Neural cell (in vitro differentiated cells): ENCODE measurements at regions not wholly inside any gene's neighbourhood (a gene's known extent, or its start where the extent isn't known, plus 50 kb on each side); places are given as distances from the start of the nearest gene placed in this dataset.

Experiments
- H2AFZ ChIP-seq: fragments of 200-600, 300-800 bp; sonication (generic), shearing (Covaris generic); 2 replicates; pipeline ENCODE4 v1.6.0; 2014; ENCODE audit warnings: low read depth, mild to moderate bottlenecking, antibody characterized with exemption, low read length, moderate library complexity
- H3F3A ChIP-seq: fragments of 200-600 bp; shearing (Covaris generic); 2 replicates; pipeline ENCODE4 v1.6.1; 2016; ENCODE audit warnings: mild to moderate bottlenecking, moderate library complexity, mixed read lengths, antibody characterized with exemption, low read length; ENCODE audit not compliant: insufficient read depth, poor library complexity, severe bottlenecking
- H3K27ac ChIP-seq: fragments of 200-600, 300-800 bp; sonication (generic), shearing (Covaris generic); 2 replicates; pipeline ENCODE4 v1.5.1; 2014; ENCODE audit warnings: mild to moderate bottlenecking, low read length, moderate library complexity
- H3K27me3 ChIP-seq: fragments of 300-800, 200-600 bp; sonication (generic), shearing (Covaris generic); 2 replicates; pipeline ENCODE4 v1.6.0; 2014; ENCODE audit warnings: mild to moderate bottlenecking, low read depth, low read length, moderate library complexity; ENCODE audit not compliant: insufficient read depth
- H3K36me3 ChIP-seq: fragments of 300-800, 200-600 bp; sonication (generic), shearing (Covaris generic); 2 replicates; pipeline ENCODE4 v1.5.1; 2014; ENCODE audit warnings: mild to moderate bottlenecking, antibody characterized with exemption, low read length, moderate library complexity; ENCODE audit not compliant: insufficient read depth
- H3K4me2 ChIP-seq: fragments of 300-800, 200-600 bp; sonication (generic), shearing (Covaris generic); 2 replicates; pipeline ENCODE4 v1.6.0; 2014; ENCODE audit warnings: mild to moderate bottlenecking, low read length
- H3K4me3 ChIP-seq: fragments of 300-800, 200-600 bp; sonication (generic), shearing (Covaris generic); 2 replicates; pipeline ENCODE4 v1.5.1; 2014; ENCODE audit warnings: mild to moderate bottlenecking, low read length, moderate library complexity
- H3K79me2 ChIP-seq: fragments of 200-600 bp; shearing (Covaris generic); replicated peaks from 2 replicates; pipeline ENCODE4 v1.6.0; 2014; ENCODE audit warnings: mild to moderate bottlenecking, low read length, moderate library complexity; ENCODE audit not compliant: insufficient read depth
- H3K9ac ChIP-seq: fragments of 300-800, 200-600 bp; sonication (generic), shearing (Covaris generic); 2 replicates; pipeline ENCODE4 v1.6.1; 2016; ENCODE audit warnings: mild to moderate bottlenecking, low read length, mixed read lengths
- H3K9me2 ChIP-seq: fragments of 200-600 bp; shearing (Covaris generic); 2 replicates; pipeline ENCODE4 v1.6.1; 2016; ENCODE audit warnings: mild to moderate bottlenecking, low read length, mixed read lengths; ENCODE audit not compliant: insufficient read depth
- H3K9me3 ChIP-seq: fragments of 200-600, 300-800 bp; sonication (generic), shearing (Covaris generic); 2 replicates; pipeline ENCODE4 v1.6.1; 2016; ENCODE audit warnings: mild to moderate bottlenecking, mixed run types, low read length, moderate library complexity, mixed read lengths
- H4K20me1 ChIP-seq: fragments of 200-600 bp; shearing (Covaris generic); 2 replicates; pipeline ENCODE4 v1.6.1; 2016; ENCODE audit warnings: mild to moderate bottlenecking, mixed run types; ENCODE audit not compliant: insufficient read depth
- EP300 ChIP-seq: fragments of 450-650 bp; conservative IDR thresholded peaks from 2 replicates; pipeline ENCODE4 v1.6.1; 2014; ENCODE audit warnings: antibody characterized with exemption, mild to moderate bottlenecking, moderate library complexity; ENCODE audit not compliant: poor library complexity, severe bottlenecking
- EZH2 ChIP-seq: fragments of 200-600, 300-800 bp; shearing (Covaris generic), sonication (generic); IDR thresholded peaks from 2 replicates; pipeline ENCODE4 v1.6.1; 2014; ENCODE audit warnings: antibody characterized with exemption, low read length, borderline replicate concordance, mild to moderate bottlenecking; ENCODE audit not compliant: insufficient read depth, poor library complexity, severe bottlenecking
- MXI1 ChIP-seq: fragments of 450-650 bp; conservative IDR thresholded peaks from 2 replicates; pipeline ENCODE4 v1.6.1; 2014; ENCODE audit warnings: antibody characterized with exemption, mild to moderate bottlenecking; ENCODE audit not compliant: poor library complexity, severe bottlenecking
- POLR2AphosphoS5 ChIP-seq: IDR thresholded peaks from 2 replicates; pipeline ENCODE4 v1.6.1; 2012
- RAD21 ChIP-seq: fragments of 450-650 bp; conservative IDR thresholded peaks from 2 replicates; pipeline ENCODE4 v1.6.1; 2014; ENCODE audit warnings: antibody characterized with exemption, mild to moderate bottlenecking, moderate library complexity
- SMC3 ChIP-seq: fragments of 450-650 bp; conservative IDR thresholded peaks from 2 replicates; pipeline ENCODE4 v1.6.1; 2014; ENCODE audit warnings: antibody characterized with exemption, mild to moderate bottlenecking, moderate library complexity; ENCODE audit not compliant: poor library complexity
- TAF1 ChIP-seq: IDR thresholded peaks from 2 replicates; pipeline ENCODE4 v1.6.1; 2012; ENCODE audit warnings: low read depth
- TF ChIP-seq, protein P1 (sequence below): IDR thresholded peaks from 2 replicates; pipeline ENCODE4 v1.6.1; 2012; ENCODE audit warnings: borderline replicate concordance
- TF ChIP-seq, protein P2 (sequence below): fragments of 450-650 bp; IDR thresholded peaks from 2 replicates; pipeline ENCODE4 v1.5.1; 2014; ENCODE audit warnings: antibody characterized with exemption, mild to moderate bottlenecking, moderate library complexity; ENCODE audit not compliant: poor library complexity, severe bottlenecking

DNA sequence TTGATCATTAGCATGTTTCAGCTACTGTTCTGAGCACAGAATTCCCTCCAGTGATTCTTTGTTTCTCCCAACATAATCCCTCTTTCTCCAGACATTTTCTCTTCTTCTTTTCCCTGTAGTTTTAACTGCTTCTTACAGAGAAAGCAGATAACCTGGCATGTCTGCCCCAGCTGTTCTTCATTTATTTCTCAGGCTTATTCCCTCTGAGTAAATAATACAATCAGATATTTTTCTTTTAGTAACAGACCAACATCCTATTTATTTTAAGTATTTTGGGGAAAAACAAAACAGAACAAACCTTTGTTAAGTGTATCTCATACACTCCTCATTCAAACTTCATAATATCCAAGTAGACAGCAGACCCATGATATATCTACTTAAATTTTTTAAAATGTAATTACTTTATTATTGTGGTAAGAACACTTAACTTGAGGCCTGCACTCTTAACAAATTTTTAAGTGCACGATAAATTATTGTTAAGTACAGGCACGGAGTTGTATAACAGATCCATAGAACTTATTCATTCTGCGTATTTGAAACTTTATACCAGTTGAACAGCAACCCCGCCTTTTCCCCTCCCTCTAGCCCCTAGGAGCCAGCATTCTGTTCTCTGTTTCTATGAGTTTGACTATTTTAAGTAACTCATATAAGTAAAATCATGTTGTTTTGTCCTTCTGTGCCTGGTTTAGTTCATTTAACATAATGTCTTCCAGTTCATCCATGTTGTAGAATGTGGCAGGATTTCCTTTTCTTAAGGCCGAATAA, 540.0 kb downstream of the LMO7 start:
- H3K4me2 ChIP-seq = no peak overlapping the region
- no peaks in the 10 kb centered on the region for H3K9me3 ChIP-seq
- no peaks in the 10 kb centered on the region for H3F3A ChIP-seq
- H3K9me2 ChIP-seq = no peaks in the 10 kb centered on the region
- no peaks in the 10 kb centered on the region for H4K20me1 ChIP-seq
- no peak overlapping the region for H3K4me3 ChIP-seq
- H3K27ac ChIP-seq = no peak overlapping the region
- H3K36me3 ChIP-seq = no peaks in the 10 kb centered on the region
- H3K9ac ChIP-seq = no peak overlapping the region
- H3K27me3 ChIP-seq = no peaks in the 10 kb centered on the region
- TF ChIP-seq SMC3 = no peak
- TF ChIP-seq, protein P1, sequence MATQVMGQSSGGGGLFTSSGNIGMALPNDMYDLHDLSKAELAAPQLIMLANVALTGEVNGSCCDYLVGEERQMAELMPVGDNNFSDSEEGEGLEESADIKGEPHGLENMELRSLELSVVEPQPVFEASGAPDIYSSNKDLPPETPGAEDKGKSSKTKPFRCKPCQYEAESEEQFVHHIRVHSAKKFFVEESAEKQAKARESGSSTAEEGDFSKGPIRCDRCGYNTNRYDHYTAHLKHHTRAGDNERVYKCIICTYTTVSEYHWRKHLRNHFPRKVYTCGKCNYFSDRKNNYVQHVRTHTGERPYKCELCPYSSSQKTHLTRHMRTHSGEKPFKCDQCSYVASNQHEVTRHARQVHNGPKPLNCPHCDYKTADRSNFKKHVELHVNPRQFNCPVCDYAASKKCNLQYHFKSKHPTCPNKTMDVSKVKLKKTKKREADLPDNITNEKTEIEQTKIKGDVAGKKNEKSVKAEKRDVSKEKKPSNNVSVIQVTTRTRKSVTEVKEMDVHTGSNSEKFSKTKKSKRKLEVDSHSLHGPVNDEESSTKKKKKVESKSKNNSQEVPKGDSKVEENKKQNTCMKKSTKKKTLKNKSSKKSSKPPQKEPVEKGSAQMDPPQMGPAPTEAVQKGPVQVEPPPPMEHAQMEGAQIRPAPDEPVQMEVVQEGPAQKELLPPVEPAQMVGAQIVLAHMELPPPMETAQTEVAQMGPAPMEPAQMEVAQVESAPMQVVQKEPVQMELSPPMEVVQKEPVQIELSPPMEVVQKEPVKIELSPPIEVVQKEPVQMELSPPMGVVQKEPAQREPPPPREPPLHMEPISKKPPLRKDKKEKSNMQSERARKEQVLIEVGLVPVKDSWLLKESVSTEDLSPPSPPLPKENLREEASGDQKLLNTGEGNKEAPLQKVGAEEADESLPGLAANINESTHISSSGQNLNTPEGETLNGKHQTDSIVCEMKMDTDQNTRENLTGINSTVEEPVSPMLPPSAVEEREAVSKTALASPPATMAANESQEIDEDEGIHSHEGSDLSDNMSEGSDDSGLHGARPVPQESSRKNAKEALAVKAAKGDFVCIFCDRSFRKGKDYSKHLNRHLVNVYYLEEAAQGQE = no peak
- TF ChIP-seq EZH2 = no peak
- TF ChIP-seq, protein P2, sequence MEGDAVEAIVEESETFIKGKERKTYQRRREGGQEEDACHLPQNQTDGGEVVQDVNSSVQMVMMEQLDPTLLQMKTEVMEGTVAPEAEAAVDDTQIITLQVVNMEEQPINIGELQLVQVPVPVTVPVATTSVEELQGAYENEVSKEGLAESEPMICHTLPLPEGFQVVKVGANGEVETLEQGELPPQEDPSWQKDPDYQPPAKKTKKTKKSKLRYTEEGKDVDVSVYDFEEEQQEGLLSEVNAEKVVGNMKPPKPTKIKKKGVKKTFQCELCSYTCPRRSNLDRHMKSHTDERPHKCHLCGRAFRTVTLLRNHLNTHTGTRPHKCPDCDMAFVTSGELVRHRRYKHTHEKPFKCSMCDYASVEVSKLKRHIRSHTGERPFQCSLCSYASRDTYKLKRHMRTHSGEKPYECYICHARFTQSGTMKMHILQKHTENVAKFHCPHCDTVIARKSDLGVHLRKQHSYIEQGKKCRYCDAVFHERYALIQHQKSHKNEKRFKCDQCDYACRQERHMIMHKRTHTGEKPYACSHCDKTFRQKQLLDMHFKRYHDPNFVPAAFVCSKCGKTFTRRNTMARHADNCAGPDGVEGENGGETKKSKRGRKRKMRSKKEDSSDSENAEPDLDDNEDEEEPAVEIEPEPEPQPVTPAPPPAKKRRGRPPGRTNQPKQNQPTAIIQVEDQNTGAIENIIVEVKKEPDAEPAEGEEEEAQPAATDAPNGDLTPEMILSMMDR = no peak
- TF ChIP-seq EP300 = no peak
- TF ChIP-seq RAD21 = no peak
- TF ChIP-seq TAF1 = no peak
- no peak for TF ChIP-seq MXI1
- no peak for TF ChIP-seq POLR2AphosphoS5
- no peaks in the 10 kb centered on the region for H3K79me2 ChIP-seq
- H2AFZ ChIP-seq = no peak overlapping the region

DNA sequence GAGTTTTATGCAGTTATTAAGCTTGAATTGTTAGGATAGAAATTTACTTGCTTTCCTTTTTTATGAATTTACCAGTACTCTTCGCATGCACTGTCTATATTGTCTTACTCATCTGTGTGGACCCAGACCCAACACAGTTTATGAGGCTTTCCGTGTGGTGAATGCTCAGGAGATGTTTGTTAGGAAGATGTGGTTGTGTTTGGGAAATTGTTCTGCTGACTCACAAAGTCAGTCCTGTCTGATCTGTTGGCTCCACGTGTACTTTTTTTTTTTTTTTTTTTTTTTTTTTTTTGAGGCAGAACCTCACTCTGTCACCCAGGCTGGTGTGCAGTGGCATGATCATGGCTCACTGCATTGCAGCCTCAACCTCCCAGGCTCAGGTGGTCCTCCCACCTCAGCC, 532.5 kb downstream of the LMO7 start:
- H3F3A ChIP-seq = no peaks in the 10 kb centered on the region
- no peaks in the 10 kb centered on the region for H4K20me1 ChIP-seq
- no peak overlapping the region for H3K4me2 ChIP-seq
- TF ChIP-seq EZH2 = no peak
- TF ChIP-seq, protein P2 = no peak
- TF ChIP-seq, protein P1 = no peak
- TF ChIP-seq SMC3 = no peak
- no peak for TF ChIP-seq TAF1
- no peak for TF ChIP-seq POLR2AphosphoS5
- no peak for TF ChIP-seq RAD21
- TF ChIP-seq EP300 = no peak
- no peak for TF ChIP-seq MXI1
- no peak overlapping the region for H3K9ac ChIP-seq
- no peaks in the 10 kb centered on the region for H3K9me2 ChIP-seq
- no peak overlapping the region for H2AFZ ChIP-seq
- no peaks in the 10 kb centered on the region for H3K79me2 ChIP-seq
- no peak overlapping the region for H3K4me3 ChIP-seq
- no peaks in the 10 kb centered on the region for H3K27me3 ChIP-seq
- H3K36me3 ChIP-seq = no peaks in the 10 kb centered on the region
- H3K9me3 ChIP-seq = no peaks in the 10 kb centered on the region
- no peak overlapping the region for H3K27ac ChIP-seq
